HG03457 (cell line): ENCODE measurements at regions not wholly inside any gene's neighbourhood (a gene's known extent, or its start where the extent isn't known, plus 50 kb on each side); places are given as distances from the start of the nearest gene placed in this dataset.

Source experiments
- ATAC-seq: cut with Tn5 transposase; IDR thresholded peaks from one replicate; pipeline ENCODE4 v1.9.1; 2021; ENCODE audit warnings: moderate number of reproducible peaks; ENCODE audit not compliant: unreplicated experiment

GRCh38 chr4:96166806-96167205, 326.9 kb downstream of the PDHA2 start:
- no peak for ATAC-seq

GRCh38 chr4:96170198-96170597, 330.3 kb downstream of the PDHA2 start:
- ATAC-seq = no peak

GRCh38 chr4:96173756-96174155, 333.9 kb downstream of the PDHA2 start:
- no peak for ATAC-seq

- no peak for ATAC-seq
These were observed 336.0 kb downstream of the PDHA2 start for GRCh38 chr4:96175871-96176270.

- no peak for ATAC-seq
These were observed 343.7 kb downstream of the PDHA2 start for GRCh38 chr4:96183611-96184010.

GRCh38 chr4:96186593-96186992, 346.7 kb downstream of the PDHA2 start:
- ATAC-seq = no peak

- ATAC-seq = no peak
These were observed 349.9 kb downstream of the PDHA2 start for GRCh38 chr4:96189761-96190160.

- no peak for ATAC-seq
These were observed 353.2 kb downstream of the PDHA2 start for GRCh38 chr4:96193061-96193460.

- no peak for ATAC-seq
These were observed 355.1 kb downstream of the PDHA2 start for GRCh38 chr4:96194993-96195392.

- no peak for ATAC-seq
These were observed 365.4 kb downstream of the PDHA2 start for GRCh38 chr4:96205143-96205936.

- ATAC-seq = no peak
These were observed 387.6 kb downstream of the PDHA2 start for GRCh38 chr4:96227515-96227914.

GRCh38 chr4:96228463-96228862, 388.6 kb downstream of the PDHA2 start:
- ATAC-seq = no peak

GRCh38 chr4:96240041-96240440, 400.1 kb downstream of the PDHA2 start:
- ATAC-seq = no peak

- ATAC-seq = no peak
These were observed 401.9 kb downstream of the PDHA2 start for GRCh38 chr4:96241819-96242218.

- no peak for ATAC-seq
These were observed 407.2 kb downstream of the PDHA2 start for GRCh38 chr4:96247096-96247495.

GRCh38 chr4:96248225-96248624, 408.3 kb downstream of the PDHA2 start:
- no peak for ATAC-seq

- no peak for ATAC-seq
These were observed 420.3 kb downstream of the PDHA2 start for GRCh38 chr4:96260064-96260682.

- ATAC-seq = no peak
These were observed 422.2 kb downstream of the PDHA2 start for GRCh38 chr4:96262057-96262456.

GRCh38 chr4:96263291-96263690, 423.4 kb downstream of the PDHA2 start:
- ATAC-seq = no peak

GRCh38 chr4:96264941-96265463, 425.1 kb downstream of the PDHA2 start:
- ATAC-seq = no peak

- no peak for ATAC-seq
These were observed 453.9 kb downstream of the PDHA2 start for GRCh38 chr4:96293806-96294205.

- ATAC-seq = no peak
These were observed 455.3 kb downstream of the PDHA2 start for GRCh38 chr4:96295143-96295741.
